Activated CD4-positive, alpha-beta T cell treated with anti-CD3 and anti-CD28 coated beads, Interleukin-2, amount 10 ng/mL, durations not matched to agents 7 days and 5 days (primary cell): ENCODE measurements at regions not wholly inside any gene's neighbourhood (a gene's known extent, or its start where the extent isn't known, plus 50 kb on each side); places are given as distances from the start of the nearest gene placed in this dataset.
"Not testable (repeated sequence)": the region's sequence is repeated elsewhere in the genome, so short reads cannot be mapped to it uniquely, and the experiment has no call there.

ENCODE experiments used
- CTCF ChIA-PET: fragments of 350-600 bp; sonication (Branson Sonifier 250); formaldehyde crosslinking; loops from one replicate; lab custom pipeline; 2021; ENCODE audit warnings: antibody characterized with exemption; lab: Charles Lee
- POLR2A ChIA-PET: fragments of 350-600 bp; sonication (Branson Sonifier 250); formaldehyde crosslinking; loops from one replicate; lab custom pipeline; 2021; ENCODE audit warnings: antibody characterized with exemption; lab: Charles Lee
- DNase-seq: peaks from one replicate; pipeline ENCODE4 v3.0.0-alpha.2; 2020
- H3K27ac Mint-ChIP-seq: one replicate; pipeline ENCODE4 v1.8.0; 2021; ENCODE audit warnings: mild to moderate bottlenecking, moderate library complexity, mixed read lengths
- H3K27me3 Mint-ChIP-seq: one replicate; pipeline ENCODE4 v1.8.0; 2021; ENCODE audit warnings: mixed read lengths
- H3K36me3 Mint-ChIP-seq: one replicate; pipeline ENCODE4 v1.8.0; 2021; ENCODE audit warnings: low read depth, mixed read lengths
- H3K4me1 Mint-ChIP-seq: one replicate; pipeline ENCODE4 v1.8.0; 2021; ENCODE audit warnings: mixed read lengths
- H3K4me3 Mint-ChIP-seq: one replicate; pipeline ENCODE4 v1.8.0; 2021; ENCODE audit warnings: mild to moderate bottlenecking, moderate library complexity, mixed read lengths
- H3K9me3 Mint-ChIP-seq: one replicate; pipeline ENCODE4 v1.8.0; 2021; ENCODE audit warnings: mixed read lengths

DNA sequence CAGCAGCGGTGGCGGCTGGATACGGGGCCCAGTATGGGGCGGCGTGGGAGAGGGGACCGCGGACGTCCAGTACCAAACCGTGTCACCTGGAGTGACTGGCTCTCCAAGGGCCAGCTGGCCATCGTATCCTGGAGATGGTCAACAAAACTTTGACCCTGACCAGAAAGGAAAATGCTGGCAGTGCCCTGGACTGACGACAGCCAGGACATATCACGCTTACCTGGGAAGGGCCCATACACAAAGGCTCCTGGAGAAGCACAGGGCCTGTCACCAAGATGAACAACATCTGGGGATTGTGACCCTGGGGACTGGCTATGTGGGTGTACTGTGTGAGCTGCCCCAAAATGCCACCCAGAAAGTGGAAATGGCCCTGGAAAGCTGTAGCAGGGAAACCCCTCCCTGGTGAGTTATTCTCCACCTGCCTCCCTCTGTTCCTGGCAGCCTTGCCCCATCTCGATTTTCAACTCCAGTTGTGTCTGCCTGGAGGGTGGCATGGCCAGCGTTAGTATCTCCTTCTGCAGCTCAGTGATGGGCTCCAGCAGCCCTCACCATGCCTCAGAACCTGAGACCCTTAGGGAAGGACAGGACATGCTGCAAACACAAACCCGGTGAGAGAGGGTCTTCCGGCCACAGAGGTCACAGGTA lies 117.6 kb upstream of the KCNJ18 start:
- H3K36me3 Mint-ChIP-seq, DNase-seq, H3K9me3 Mint-ChIP-seq, CTCF ChIA-PET, H3K27me3 Mint-ChIP-seq, POLR2A ChIA-PET, H3K27ac Mint-ChIP-seq: not testable (repeated sequence)
- Mint-ChIP-seq H3K4me3 (peak overlapping the region; percentile 65), H3K4me1 (peaks cover 12% of the 10 kb centered on the region)

DNA sequence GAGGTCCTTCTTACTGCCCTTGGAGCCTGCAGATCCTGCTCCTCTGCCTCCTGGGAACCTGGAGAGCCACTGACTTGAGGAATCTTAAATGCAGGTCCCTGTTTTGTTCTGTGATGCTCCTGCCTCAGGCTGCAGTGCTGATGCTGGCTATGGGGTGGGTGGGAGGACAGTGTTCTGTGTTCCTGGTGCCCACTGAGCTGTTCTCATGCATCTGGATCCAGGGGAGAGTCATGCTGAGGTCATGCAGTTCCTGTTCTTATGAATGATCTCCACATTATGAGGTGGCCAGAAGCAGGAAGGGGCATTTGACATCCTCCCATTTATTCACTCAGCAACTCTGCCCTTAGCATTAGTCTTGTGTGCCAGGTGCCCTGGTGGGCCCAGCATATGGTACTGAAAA lies 113.5 kb upstream of the KCNJ18 start:
- POLR2A ChIA-PET, DNase-seq, H3K27ac Mint-ChIP-seq, H3K4me1 Mint-ChIP-seq, H3K27me3 Mint-ChIP-seq, H3K9me3 Mint-ChIP-seq, CTCF ChIA-PET, H3K36me3 Mint-ChIP-seq, H3K4me3 Mint-ChIP-seq: not testable (repeated sequence)

GRCh38 chr17:21592774-21593173 lies 99.5 kb upstream of the KCNJ18 start:
- H3K27ac Mint-ChIP-seq: no peak overlapping the region
- POLR2A ChIA-PET: no interaction called here
- no peaks in the 10 kb centered on the region for H3K4me1 Mint-ChIP-seq
- DNase-seq: no peak
- H3K9me3 Mint-ChIP-seq: no peaks in the 10 kb centered on the region
- no peak overlapping the region for H3K4me3 Mint-ChIP-seq
- H3K27me3 Mint-ChIP-seq: peaks cover 13% of the 10 kb centered on the region
- no peaks in the 10 kb centered on the region for H3K36me3 Mint-ChIP-seq
- CTCF ChIA-PET: no interaction called here

- DNase-seq, POLR2A ChIA-PET, H3K4me1 Mint-ChIP-seq, H3K36me3 Mint-ChIP-seq, CTCF ChIA-PET, H3K4me3 Mint-ChIP-seq, H3K9me3 Mint-ChIP-seq, H3K27ac Mint-ChIP-seq: not testable (repeated sequence)
- peaks cover 11% of the 10 kb centered on the region for H3K27me3 Mint-ChIP-seq
Measured at GRCh38 chr17:21593452-21594105, 98.7 kb upstream of the KCNJ18 start.

- ChIA-PET POLR2A (no interaction called here), CTCF (no interaction called here)
- peaks cover 11% of the 10 kb centered on the region for H3K27me3 Mint-ChIP-seq
- no peaks in the 10 kb centered on the region for H3K9me3 Mint-ChIP-seq
- H3K27ac Mint-ChIP-seq: no peak overlapping the region
- H3K4me1 Mint-ChIP-seq: no peaks in the 10 kb centered on the region
- H3K36me3 Mint-ChIP-seq: no peaks in the 10 kb centered on the region
- DNase-seq: no peak
- no peak overlapping the region for H3K4me3 Mint-ChIP-seq
Measured at GRCh38 chr17:21595086-21595485, 97.2 kb upstream of the KCNJ18 start.

GRCh38 chr17:21602176-21602575 lies 90.1 kb upstream of the KCNJ18 start:
- Mint-ChIP-seq H3K9me3 (no peaks in the 10 kb centered on the region), H3K36me3 (no peaks in the 10 kb centered on the region), H3K27ac (no peak overlapping the region), H3K4me1 (no peaks in the 10 kb centered on the region), H3K4me3 (no peak overlapping the region), H3K27me3 (peaks cover 8% of the 10 kb centered on the region)
- ChIA-PET POLR2A (no interaction called here), CTCF (no interaction called here)
- no peak for DNase-seq

DNA sequence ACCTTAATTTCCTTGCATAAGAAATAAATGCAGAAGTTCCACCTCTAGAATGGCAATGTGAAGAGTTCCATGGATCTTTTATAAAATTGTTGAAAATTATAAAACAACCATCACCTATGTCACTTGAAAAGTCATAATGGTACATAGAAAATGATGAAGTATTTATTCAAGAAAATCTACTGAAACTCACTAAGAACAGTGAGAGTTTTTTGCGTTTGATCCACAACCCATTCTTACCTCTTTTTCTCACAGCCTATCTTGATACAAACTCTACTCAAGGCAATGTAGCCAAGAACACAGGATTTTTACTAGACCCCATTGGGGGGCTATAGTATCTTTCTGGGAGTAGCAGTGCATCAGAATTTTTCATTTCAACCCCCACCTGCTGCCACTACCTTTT lies 89.0 kb upstream of the KCNJ18 start:
- H3K4me3 Mint-ChIP-seq, POLR2A ChIA-PET, H3K27me3 Mint-ChIP-seq, H3K4me1 Mint-ChIP-seq, H3K27ac Mint-ChIP-seq, H3K9me3 Mint-ChIP-seq, CTCF ChIA-PET, DNase-seq, H3K36me3 Mint-ChIP-seq: not testable (repeated sequence)

DNA sequence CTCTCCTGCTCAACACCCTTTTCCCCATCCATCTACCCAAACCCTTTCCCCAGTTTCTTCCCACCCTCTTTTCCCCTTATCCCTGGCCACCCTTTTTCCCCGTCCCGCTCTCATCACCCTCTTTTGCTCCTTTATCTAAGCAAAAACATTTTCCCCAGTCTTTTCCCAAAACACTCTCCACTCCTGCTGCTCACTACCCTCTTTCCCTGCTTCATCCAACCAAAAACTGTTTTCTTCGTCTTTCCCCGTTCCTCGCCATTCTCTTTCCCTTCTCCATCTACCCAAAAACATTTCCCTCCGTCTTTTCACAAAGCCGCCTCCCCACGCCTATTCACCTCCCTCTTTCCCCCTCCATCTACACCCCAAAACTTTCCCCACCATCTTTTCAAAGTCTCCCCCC lies 80.9 kb upstream of the KCNJ18 start:
- H3K27ac Mint-ChIP-seq, DNase-seq, H3K36me3 Mint-ChIP-seq, H3K4me1 Mint-ChIP-seq, POLR2A ChIA-PET, H3K27me3 Mint-ChIP-seq, CTCF ChIA-PET, H3K4me3 Mint-ChIP-seq, H3K9me3 Mint-ChIP-seq: not testable (repeated sequence)

- POLR2A ChIA-PET, H3K36me3 Mint-ChIP-seq, DNase-seq, H3K4me3 Mint-ChIP-seq, H3K27me3 Mint-ChIP-seq, H3K27ac Mint-ChIP-seq, H3K9me3 Mint-ChIP-seq, CTCF ChIA-PET, H3K4me1 Mint-ChIP-seq: not testable (repeated sequence)
Measured at GRCh38 chr17:21612123-21613070, 79.9 kb upstream of the KCNJ18 start.

DNA sequence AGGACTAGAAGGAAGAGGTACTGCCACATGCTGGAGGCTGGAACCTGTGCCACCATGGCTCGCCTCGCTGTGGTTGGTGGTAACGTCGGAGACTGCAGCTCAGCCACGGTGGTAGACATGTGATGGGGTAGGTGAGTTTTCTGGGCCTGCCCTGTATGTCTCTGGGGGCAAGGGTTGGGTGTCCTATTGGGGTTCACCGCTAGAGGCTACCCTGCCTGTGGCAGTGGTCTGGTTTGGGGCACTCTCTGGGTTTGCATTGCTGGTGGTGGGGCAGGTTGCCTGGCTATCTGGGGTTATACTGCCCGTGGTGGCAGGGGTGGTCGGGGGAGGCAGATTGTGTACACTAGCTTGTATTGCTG lies 79.3 kb upstream of the KCNJ18 start:
- DNase-seq: no peak
- Mint-ChIP-seq H3K4me1 (no peaks in the 10 kb centered on the region), H3K27ac (no peak overlapping the region), H3K9me3 (no peaks in the 10 kb centered on the region), H3K36me3 (no peaks in the 10 kb centered on the region), H3K27me3 (no peaks in the 10 kb centered on the region), H3K4me3 (no peak overlapping the region)
- ChIA-PET CTCF (no interaction called here), POLR2A (no interaction called here)

DNA sequence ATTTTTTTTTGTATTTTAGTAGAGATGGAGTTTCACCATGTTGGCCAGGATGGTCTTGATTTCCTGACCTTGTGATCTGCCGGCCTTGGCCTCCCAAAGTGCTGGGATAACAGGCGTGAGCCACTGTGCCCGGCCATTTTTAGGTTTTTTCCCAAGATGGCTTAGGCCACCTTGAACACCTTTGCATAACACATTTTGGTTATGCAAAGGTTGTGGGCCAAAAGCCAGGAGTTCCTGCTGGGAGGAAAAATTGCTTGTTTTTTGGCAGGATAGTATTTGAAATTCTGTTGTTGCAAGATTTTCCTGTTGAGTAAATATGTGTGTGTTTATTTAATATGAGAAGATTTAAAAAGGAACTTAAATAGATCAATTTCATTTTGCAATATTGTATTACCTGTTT lies 65.3 kb upstream of the KCNJ18 start:
- CTCF ChIA-PET, POLR2A ChIA-PET, H3K9me3 Mint-ChIP-seq, DNase-seq, H3K36me3 Mint-ChIP-seq, H3K27ac Mint-ChIP-seq, H3K4me3 Mint-ChIP-seq, H3K27me3 Mint-ChIP-seq, H3K4me1 Mint-ChIP-seq: not testable (repeated sequence)
